ENCODE measurements at regions not wholly inside any gene's neighbourhood (a gene's known extent, or its start where the extent isn't known, plus 50 kb on each side); places are given as distances from the start of the nearest gene placed in this dataset.
A peak's percentile ranks its signal among the peaks of the same experiment; 100 is the strongest.

GRCh38 chr1:110816945-110817344 is 56.0 kb upstream of the CD53 start:
- DNase-seq: no peak

GRCh38 chr1:110811529-110811928 is 61.4 kb upstream of the CD53 start:
- no peak for DNase-seq

GRCh38 chr1:110800079-110800478 is 72.9 kb upstream of the CD53 start:
- no peak for DNase-seq

GRCh38 chr1:110798691-110799256 is 74.2 kb upstream of the CD53 start:
- no peak for DNase-seq

- DNase-seq: no peak
Observed at GRCh38 chr1:110788673-110789072, 84.3 kb upstream of the CD53 start.

- DNase-seq: no peak
Observed at GRCh38 chr1:110787328-110788071, 85.4 kb upstream of the CD53 start.

DNA sequence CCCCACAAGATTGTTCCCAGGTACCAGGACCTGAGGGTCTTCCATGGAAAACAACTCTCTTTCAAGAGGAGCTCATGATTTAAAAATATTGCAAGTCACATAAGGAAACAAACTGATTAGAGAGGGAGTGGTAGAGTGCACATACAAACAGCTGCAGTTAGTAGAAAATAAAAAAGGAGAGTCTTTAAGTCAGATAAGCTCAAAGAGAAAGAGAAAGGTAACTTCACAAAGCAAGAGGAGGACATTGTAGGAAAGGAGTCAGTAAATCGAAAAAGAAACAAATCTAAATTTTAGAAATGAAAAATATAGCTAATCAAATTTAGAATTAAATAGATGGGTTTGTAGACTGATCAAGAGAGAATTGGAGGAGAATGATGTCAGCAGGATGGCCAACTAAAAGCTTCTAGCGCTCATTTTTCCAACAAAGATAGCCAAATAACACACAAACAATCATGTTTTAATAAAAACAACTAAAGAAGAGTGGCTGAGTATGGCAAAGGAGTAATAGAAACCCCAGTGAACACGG is 86.1 kb upstream of the CD53 start:
- DNase-seq: no peak

GRCh38 chr1:110785612-110786011 is 87.3 kb upstream of the CD53 start:
- DNase-seq: no peak

- no peak for DNase-seq
Observed at GRCh38 chr1:110785055-110785454, 87.9 kb upstream of the CD53 start.

GRCh38 chr1:110783292-110783918 is 89.5 kb upstream of the CD53 start:
- DNase-seq: peak in 6 of 14 donors; percentile 3 to 27 (median 8)

DNA sequence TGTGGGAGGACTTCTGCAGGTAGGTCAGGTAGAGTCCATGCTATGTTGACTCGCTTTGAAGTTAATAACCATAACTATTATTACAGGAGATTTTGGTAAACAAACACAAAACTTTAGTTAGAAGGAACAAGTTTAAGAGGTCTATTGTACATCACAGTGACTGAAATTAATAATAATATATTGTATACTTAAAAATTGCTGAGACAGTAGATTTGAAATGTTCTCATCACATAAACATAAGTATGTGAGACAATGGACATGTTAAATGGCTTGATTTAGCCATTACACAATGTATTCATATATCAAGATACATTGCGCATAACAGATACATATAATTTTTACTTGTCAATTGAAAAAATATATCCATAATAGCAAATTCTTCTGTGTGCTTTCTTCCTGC is 91.4 kb upstream of the CD53 start:
- no peak for DNase-seq

- DNase-seq: peak in 10 of 14 donors; percentile 5 to 51 (median 34)
Observed at GRCh38 chr1:110780600-110781484, 92.1 kb upstream of the CD53 start.

- DNase-seq: no peak
Observed at GRCh38 chr1:110779636-110780035, 93.3 kb upstream of the CD53 start.

DNA sequence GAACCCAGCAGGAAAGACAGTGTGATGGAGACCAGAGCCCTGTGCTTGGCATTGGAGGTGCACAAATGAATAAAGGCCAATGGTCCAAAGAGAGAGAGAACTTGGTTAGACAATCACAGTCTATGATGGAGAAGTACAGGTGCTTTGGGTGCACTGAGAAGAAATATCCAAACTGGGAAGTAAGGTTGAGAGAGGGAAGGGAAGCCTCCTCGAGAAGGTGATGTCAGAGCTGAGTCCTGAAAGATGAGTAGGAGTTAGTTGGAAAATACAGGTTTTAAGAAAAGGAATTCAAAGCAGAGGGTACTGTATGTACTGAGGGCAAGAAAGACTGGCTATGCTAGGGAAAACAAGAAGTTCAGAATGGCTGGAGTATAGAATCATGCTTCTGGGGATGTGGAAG is 94.1 kb upstream of the CD53 start:
- no peak for DNase-seq

DNA sequence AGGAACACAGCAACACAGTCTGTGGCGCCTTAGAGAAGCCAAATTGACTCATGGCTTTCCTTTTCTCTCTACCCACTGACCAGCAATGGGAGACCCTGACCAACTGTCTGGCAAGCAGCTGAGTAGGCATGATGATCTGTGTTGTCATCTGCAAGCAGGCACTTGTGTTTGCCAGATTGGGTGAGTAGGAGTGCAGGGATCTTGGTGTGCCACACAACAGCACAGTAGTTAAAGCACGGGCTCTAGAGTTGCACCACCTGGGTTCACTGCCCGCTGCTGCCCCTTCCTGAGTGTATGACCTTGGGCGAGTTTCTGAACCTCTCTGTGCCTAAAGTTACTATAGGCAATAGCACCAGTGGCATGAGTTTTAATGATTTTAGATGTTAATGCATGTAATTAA is 95.7 kb upstream of the CD53 start:
- no peak for DNase-seq

- DNase-seq: no peak
Observed at GRCh38 chr1:110774398-110774797, 98.5 kb upstream of the CD53 start.

DNA sequence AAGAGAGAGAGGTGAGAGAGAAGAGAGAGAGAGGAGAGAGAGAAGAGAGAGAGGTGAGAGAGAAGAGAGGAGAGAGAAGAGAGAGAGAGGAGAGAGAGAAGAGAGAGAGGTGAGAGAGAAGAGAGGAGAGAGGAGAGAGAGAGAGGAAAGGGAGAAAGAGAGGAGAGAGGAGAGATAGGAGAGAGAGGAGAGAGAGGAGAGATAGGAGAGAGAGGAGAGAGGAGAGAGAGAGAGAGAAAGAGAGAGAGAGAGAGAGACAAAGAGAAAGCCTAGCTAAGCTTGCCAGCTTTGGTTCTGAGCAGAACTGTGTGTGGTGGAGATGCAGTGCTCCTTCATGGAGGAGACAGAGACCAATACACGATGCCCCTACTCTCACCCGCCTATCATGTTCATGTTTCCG is 99.1 kb upstream of the KCNA3 start:
- no peak for DNase-seq

GRCh38 chr1:110771245-110772022 is 96.7 kb upstream of the KCNA3 start:
- no peak for DNase-seq

GRCh38 chr1:110770832-110771231 is 96.1 kb upstream of the KCNA3 start:
- DNase-seq: no peak

GRCh38 chr1:110768605-110769004 is 93.9 kb upstream of the KCNA3 start:
- no peak for DNase-seq

DNA sequence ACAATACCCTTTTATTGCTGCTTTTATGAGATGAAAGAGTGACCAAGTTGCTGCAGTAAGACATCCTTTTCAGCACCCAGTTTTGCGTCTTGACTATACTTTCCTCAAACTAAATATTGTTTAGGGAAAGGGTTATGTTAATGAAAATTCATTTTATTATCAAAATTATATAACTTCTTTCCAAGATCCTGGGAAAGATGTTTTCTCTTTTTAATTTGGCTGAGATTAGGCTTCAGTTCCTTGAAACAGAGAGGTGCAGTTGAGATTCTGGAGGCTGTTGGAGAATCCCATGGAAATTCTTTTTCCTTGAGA is 91.6 kb upstream of the KCNA3 start:
- no peak for DNase-seq
